ENCODE measurements at regions not wholly inside any gene's neighbourhood (a gene's known extent, or its start where the extent isn't known, plus 50 kb on each side); places are given as distances from the start of the nearest gene placed in this dataset.

DNA sequence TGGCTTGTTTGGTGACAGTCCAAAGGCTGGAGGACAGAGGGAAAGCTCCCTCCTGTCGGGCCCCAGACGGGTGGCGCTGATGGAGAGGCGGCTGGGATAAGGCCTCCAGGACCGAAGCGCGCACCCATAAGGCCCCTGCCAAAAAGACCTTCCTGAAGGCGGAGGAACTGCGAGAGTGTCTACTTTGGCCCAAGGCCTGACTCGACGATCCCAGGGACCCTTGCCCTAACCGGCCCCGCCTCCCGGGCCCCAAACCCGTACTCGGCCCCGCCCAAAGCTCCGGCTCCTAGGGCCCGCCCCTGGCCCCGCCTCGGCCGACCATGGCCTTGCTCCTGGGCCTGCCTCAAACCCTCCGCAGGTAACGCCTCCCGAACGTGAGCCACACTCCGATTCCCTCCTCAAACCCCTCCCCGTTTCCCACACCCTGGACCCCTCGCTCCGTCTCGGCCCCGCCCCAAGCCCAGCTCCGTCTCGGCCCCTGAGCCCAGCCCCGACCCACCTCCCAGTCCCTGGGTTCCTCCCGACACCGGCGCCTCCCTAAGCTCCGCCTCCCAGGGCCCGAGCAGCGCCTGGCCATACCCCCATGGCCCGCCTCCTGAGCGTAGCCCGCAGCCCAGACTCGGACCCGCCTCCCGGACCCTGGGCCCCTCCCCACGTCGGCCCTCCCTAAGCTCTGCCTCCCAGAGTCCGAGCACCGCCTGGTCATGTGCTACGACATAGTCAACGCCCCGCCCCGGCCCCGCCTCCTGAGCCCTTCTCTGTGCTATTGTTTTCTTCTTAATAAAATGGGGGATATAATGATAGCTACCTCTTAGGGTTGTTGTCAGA is 90.0 kb upstream of the DRD5 start:
- TF ChIP-seq, protein P1, sequence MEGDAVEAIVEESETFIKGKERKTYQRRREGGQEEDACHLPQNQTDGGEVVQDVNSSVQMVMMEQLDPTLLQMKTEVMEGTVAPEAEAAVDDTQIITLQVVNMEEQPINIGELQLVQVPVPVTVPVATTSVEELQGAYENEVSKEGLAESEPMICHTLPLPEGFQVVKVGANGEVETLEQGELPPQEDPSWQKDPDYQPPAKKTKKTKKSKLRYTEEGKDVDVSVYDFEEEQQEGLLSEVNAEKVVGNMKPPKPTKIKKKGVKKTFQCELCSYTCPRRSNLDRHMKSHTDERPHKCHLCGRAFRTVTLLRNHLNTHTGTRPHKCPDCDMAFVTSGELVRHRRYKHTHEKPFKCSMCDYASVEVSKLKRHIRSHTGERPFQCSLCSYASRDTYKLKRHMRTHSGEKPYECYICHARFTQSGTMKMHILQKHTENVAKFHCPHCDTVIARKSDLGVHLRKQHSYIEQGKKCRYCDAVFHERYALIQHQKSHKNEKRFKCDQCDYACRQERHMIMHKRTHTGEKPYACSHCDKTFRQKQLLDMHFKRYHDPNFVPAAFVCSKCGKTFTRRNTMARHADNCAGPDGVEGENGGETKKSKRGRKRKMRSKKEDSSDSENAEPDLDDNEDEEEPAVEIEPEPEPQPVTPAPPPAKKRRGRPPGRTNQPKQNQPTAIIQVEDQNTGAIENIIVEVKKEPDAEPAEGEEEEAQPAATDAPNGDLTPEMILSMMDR (IDR thresholded peaks at IDR 0.05) = no peak
- TF ChIP-seq POLR2A (IDR thresholded peaks at IDR 0.05) = no peak
- peak in 1 of 3 donors; percentile 38 for TF ChIP-seq POLR2AphosphoS5 (IDR thresholded peaks at IDR 0.05)

Data from stomach (tissue), 4 donors.